ENCODE measurements at regions not wholly inside any gene's neighbourhood (a gene's known extent, or its start where the extent isn't known, plus 50 kb on each side); places are given as distances from the start of the nearest gene placed in this dataset.

DNA sequence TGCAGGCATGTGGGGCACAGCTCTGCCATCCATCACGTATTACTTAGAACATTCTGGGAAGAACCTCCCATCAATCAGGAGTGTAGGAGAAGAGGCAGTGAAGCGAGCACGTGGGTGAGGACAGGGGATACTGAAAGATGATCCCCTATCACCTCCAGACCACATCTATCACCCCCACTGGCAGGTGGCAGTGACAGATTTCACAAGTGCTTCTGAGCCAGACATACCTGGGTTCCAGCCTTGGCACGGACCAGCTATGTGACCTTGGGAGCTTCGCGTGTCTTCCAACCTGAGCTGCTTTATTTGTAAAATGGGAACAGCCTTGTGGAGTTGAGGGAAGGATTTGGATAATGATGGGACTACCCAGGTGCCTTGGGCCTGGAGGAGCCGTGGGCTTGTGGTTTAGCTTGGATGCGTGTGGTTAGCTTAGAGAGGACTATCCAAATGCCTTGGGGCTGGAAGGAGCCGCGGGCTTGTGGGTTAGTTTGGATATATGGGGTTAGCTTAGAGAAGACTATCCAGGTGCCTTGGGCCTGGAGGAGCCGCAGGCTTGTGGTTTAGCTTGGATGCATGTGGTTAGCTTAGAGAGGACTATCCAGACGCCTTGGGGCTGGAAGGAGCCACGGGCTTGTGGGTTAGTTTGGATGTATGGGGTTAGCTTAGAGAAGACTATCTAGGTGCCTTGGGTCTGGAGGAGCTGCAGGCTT, 206.4 kb downstream of the ENGASE start:
- no peak for DNase-seq (ENCODE audit: low read depth in 2 of 2)

DNA sequence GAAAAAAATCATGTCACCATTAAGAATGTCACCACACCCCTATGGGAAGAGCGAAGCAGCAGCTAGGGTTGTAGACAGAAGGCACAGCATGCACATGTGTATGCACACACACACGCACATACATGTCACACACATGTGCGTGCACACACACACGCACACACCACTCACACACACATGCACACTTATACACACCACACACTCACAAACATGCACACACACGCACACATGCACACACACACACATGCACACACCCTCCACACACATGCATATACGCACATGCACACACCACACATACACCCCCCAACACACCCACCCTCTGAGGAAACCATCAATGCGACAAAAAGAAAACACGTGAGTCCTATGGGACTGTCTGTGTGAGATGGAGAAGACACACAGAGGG, 205.4 kb downstream of the ENGASE start:
- DNase-seq (ENCODE audit: low read depth in 2 of 2), result no peak

DNA sequence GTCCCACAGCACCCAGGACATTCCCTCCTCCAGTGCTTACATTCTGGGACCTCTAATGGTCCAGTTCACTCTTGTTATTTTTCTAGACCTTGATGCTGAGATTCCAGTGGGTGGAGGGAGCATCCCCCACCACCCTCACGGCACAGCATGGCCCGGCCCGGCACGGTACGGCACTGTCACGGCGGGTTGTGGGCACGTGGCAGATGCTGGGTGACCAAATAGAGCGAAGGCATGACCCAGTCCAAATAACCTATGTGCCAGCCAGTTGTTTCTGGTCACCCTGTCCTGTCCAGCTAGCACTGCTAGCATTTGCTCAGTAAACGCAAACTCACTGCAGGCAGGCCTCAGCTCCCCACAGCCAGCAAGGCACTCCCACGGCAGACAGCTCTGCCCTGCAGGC, 204.7 kb downstream of the ENGASE start:
- DNase-seq (ENCODE audit: low read depth in 2 of 2), result no peak

DNA sequence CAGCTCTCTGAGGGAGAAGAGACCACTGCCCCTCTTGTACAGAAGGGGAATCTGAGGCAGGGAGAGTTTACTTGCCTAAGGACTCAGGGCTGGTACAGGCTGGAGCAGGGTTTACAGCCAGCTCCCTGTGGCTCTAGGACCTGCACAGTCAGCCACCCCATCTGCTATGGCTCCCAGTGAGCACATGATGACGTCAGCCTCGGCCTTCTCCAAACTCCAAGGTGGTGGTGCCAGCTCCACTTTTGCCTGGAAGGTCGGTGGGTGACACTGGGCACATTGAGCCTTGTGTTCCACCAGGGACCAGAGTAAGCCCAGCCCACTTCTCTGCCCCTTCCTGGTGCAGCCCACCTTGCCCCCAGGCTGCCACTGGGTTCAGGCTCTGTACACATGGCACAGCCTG, 202.2 kb downstream of the ENGASE start:
- DNase-seq (ENCODE audit: low read depth in 2 of 2), result no peak

DNA sequence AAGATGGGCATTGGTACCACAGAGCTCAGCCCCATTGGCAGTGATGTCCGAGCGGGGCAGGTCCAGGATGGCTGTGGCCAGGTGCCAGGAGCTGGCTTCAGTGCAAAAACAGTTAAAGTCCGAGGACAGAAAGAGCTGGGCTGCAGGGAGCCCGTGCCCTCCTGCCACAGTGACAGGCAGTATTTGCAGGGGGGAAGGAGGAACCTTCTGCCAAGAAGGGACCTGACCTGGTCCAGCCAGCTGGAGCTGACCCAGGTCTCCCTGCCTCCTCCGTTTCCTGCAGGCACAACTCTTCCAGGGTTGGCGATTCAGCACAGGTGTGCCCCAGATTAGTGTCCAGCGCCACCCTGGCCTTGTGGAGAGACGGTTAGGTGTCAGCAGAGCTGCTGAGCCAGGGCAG, 199.0 kb downstream of the ENGASE start:
- DNase-seq (ENCODE audit: low read depth in 2 of 2), result no peak

DNA sequence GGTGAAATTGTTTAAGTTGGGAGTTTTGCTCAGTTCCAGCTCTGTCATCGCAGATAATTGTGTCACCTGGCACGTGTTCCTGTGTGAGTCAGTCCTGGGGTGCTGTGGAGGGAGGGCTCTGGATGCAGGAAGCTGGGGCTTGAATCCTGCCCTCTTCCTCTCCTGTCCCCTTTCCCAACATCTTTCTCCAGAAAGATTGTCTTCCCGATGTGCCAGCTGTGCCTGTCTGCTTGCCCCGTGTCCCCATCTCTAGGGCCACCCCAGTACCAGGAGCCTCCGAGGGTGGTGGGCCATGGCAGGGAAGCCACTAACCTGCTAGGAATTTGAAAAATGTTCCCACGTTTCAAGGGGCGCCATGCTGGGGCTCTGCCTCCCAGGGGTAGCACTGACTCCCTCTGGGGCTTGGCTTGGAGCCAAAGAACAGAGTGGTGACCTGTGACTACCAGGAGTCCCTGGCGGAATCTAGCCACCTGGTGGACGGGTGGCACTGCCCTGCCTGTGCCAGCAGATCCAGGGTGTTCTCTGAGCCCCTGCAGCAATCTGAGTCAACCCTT, 198.1 kb downstream of the ENGASE start:
- no peak for DNase-seq (ENCODE audit: low read depth in 2 of 2)

DNA sequence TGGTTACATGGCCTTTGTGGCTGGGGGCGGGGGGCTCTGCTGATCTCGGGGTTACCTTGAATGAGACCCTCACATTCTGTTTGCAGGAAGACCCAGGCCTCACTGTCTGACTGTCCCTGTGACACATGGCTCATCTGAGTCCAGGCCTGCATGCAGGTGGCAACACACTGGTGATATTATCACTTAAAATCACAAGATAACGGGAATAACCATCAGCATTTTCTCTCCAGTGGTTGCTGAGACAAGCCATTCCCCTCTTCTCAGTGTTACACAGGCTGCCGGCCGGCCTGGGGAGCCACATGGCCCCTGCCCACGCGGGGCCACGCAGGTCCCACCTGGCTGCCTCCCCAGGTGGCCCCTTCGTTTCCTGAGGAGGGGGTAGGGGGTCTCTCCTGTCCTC, 197.6 kb downstream of the ENGASE start:
- DNase-seq (ENCODE audit: low read depth in 2 of 2), result no peak

DNA sequence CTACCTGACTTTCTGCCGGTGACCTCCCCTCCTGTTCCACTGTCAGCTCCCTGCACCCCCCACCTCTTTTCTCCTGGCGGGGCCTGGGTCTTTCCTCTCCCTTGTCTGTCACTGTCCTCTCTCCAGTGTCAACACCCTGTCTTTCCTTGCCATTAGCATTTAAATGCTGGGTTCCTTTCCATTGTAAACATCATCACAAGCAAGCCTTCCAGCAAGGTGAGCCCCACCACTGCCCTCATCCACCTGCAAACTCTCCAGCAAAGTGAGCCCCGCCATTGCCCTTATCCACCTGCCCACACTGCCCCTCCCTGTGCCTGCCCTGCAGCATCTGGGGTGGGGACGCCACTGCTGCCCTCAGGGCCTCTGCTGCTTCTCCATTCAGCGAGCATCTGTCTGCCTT, 195.0 kb downstream of the ENGASE start:
- DNase-seq (ENCODE audit: low read depth in 2 of 2), result no peak

DNA sequence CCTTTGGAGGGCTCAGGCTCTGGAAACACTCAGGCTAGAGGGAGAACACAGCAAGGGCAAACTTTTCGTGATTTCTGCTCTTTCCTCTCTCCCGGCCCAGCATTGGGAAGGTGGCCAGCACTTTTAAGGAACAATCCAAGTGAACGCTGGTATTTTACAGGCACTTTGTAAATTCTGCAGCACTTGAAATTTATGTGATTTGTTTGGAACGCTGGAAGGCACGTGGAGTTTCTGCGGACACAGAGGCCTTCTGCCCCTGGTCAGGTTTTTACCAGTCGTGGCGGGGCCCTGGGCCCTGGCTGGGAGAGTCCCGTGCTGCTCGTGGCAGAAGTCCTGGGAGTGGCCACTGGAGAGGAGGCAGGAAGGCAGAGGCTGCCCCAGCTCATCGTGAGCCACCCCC, 188.6 kb downstream of the ENGASE start:
- no peak for DNase-seq (ENCODE audit: low read depth in 2 of 2)

DNA sequence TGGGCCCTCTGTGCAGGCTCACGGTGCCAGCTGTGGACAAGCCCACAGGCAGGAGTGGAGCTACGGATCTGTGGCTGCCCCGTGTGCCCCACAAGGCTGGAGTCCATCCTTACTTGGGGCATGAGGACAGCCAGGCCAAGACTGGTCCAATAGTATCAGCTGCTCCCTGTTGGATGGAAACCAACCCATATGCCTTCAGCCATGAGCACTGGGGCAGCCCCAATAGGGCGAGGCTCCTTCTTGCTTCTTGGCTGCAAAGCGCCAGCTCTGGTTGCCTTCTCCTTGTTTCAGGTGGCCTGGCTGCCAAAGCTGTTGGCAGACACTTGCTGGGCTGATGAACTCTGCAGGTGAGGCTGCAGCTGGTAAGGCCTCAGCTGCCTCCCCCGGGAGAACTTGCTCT, 188.0 kb downstream of the ENGASE start:
- DNase-seq (ENCODE audit: low read depth in 2 of 2), result no peak

DNA sequence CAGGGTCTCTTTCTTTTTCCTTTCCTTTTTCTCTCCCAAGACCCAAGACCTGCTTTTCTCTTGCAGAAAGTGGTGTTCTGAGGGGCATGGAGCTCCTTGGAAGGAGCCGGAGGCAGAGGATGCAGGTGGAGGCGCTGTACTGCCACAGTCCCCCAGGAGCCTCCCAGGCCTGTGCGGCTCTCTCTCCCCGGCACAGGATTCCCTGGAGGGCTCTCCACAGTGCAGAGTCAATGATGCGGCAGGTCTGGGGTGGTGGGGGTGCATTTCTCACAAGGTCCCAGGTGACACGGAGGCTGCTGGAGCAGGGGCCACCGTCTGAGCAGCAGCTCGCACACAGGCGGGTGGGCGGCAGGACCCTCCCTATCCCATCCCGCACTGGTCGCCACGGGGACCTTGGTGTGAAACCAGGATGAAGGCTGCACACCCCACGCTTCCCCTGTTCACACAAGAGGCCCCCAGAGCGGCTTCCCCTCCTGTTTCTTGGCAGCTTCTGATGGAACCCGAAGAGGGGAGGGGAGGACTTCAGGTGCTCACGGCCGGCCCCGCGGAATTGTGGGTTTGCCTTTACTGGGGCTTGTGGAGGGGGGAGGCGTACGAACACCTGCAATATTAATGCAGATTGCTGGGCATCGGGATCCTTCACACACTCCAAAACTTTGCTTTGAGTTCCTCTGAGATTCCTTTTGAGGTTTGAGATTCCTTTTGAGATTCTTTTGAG, 186.9 kb downstream of the ENGASE start:
- DNase-seq (ENCODE audit: low read depth in 2 of 2), result no peak

DNA sequence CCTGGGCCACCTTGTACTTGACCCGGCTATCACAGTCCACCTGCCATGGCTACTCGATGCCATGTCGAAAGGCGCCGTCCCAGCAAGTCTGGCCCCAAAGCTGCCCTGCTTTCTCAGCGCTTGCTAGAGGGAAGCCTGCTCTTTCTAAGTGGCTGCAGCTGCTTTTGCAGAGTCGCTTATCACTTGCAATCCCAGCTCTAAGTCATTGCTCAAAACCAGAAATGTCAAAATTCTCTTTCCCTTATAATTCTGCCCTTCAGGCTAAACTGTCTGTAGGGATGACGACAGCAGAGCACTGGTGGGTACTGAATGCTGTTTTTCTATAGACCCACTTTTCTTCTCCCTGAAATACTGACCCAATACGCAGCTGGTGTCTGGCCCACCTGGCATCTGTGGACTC, 184.2 kb downstream of the ENGASE start:
- no peak for DNase-seq (ENCODE audit: low read depth in 2 of 2)

DNA sequence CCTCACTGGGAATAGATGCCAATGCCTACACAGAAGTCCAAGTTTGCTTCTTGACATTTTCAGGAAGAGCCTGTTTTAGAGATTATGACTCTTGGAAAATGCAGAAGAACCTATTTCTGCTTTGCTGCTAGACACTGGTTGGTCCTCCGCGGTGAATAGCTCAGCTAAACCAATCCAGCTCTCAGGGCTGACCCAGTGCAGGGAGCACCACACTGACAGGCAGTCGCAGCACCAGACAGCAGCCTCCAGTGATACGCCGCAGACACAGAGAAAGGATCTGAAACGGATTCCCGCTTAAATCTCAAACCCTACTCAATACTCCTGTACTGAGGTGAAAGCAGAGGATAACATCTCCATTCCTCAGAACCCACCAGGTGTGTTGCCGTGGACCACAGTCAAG, 183.4 kb downstream of the ENGASE start:
- no peak for DNase-seq (ENCODE audit: low read depth in 2 of 2)

DNA sequence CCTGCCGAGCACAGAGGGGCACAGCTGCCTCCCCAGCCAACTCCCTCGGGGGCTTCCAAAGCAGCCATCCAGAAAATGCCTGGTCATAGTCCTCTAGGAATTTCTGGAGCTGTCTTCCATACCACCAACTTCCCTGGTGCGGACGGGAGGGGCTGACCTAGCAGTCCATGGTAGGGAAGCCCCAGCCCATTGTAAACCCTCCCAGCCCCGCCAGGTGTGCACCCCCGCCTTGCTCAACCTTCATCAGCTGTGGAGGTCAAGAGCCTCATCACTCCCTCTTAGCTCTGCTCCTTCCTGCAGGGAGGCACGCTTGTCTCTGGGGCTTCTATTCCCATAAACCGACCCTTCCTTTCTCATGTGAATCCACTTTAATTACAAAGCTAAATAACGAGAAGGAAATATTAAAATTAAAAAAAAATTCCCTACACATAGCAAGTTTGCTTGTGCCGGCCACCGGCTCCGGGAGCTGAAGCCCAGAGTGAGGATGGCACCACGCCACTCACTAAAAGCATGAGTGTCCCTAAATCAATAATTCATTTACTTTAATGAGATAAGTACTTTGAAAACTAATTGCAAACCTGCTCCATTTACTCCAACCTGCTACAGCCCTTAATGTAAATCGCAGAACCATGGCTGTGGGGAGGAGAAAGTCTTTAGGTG, 181.4 kb downstream of the ENGASE start:
- DNase-seq (ENCODE audit: low read depth in 2 of 2), result no peak

DNA sequence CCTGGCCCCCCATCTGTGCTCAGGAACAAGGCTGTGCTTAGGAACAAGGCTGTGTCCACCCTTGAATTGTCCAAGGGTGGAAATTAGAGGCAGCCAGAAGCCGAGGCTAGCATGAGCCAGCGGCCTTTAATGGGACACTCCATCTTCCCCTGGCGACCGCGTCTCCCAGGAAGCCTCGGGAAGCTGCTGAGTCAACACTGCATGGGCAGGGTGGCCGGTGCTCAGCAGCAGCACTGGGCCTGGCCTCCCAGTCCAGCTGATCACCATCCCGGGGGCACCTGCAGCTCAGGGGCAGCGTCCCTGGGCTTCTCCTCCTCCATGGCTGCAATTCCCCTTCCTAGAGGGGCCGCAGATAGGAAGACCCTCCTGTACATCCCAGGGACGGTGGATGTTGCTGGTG, 180.8 kb downstream of the ENGASE start:
- no peak for DNase-seq (ENCODE audit: low read depth in 2 of 2)

DNA sequence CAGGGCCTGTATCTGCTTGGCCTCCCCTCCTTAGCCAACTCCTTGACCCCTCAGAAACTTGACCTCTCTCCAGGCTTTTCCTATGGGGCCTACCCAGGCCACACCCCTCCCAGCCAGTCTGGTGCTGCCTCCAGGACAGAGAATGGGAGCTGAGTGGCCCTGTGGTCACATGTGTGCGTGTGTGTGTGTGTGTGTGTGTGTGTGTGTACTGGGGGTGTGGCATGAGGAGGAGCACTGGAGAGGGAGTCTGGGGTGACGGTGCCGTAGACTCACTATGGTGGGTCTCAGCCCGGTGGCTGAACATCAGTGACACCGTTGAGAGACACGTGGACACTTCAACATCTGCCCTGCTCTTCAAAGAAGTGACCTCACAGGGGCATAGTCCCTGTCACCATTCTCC, 180.4 kb downstream of the ENGASE start:
- no peak for DNase-seq (ENCODE audit: low read depth in 2 of 2)

DNA sequence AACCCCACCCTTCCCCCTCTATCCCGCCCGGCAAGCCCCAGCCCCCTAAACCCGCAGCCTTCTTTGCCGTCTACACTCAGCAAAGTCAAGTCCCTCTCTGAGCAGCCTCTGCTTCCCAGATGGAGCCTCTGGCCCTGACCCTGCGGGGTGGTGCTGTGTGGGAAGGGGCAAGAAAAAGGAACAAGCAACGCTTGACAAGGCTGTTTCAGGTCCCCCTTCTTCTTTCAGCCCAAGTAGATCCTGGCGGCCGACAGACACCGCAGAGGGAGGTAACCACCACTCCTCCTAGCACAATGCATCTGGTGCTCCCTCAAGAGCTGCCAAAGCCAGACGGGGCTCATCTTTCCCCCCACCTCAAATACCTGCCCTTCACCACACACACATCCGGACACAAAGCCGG, 178.3 kb downstream of the ENGASE start:
- DNase-seq (ENCODE audit: low read depth in 2 of 2), result no peak

DNA sequence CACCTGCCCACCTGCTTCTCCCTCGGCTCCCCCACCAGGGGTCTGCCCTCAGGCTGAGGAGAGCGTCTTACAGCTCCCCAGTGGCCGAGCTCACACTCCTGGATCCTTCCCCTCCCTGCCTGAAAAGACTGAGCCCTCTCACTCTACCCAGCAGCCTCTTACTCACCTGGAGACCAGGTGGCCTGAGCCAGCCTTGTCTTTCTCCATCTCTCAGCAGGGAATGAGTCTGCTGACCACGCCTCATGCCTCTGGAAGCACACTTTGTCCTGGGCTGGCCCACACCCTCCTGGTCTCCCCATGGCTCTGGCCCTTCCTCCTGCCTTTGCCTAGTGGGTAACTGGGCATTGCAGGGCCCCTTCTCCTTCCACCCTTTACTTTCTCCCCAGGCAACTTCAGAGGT, 177.2 kb downstream of the ENGASE start:
- DNase-seq (ENCODE audit: low read depth in 2 of 2), result no peak

DNA sequence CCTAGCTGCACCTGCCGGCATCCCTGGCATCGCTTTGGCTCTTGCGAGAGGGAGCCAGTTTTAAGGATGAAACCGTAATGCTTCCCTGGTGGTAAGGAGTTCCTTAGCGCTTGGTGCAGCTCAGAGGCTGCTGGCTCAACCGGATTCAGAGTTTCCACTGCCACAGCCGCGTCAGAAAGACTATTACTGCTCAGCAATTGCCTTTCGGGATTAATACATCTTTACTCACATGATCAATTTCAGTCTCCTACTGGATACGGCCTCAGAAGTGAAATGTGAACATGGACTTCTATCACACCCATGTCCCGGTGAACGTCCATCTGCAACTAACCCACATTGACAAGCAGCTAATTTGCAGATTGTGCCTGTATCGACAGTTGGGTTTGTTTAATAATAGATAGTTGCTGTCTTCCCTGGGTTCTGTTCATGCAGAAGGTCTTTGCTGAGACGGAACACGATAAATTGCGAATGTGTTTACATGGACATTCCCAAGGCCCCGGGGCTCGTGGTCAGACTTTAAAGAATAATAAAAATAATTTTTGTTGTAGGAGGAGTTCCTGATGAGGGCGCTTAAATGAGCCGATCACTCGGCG, 175.4 kb downstream of the ENGASE start:
- no peak for DNase-seq (ENCODE audit: low read depth in 2 of 2)

DNA sequence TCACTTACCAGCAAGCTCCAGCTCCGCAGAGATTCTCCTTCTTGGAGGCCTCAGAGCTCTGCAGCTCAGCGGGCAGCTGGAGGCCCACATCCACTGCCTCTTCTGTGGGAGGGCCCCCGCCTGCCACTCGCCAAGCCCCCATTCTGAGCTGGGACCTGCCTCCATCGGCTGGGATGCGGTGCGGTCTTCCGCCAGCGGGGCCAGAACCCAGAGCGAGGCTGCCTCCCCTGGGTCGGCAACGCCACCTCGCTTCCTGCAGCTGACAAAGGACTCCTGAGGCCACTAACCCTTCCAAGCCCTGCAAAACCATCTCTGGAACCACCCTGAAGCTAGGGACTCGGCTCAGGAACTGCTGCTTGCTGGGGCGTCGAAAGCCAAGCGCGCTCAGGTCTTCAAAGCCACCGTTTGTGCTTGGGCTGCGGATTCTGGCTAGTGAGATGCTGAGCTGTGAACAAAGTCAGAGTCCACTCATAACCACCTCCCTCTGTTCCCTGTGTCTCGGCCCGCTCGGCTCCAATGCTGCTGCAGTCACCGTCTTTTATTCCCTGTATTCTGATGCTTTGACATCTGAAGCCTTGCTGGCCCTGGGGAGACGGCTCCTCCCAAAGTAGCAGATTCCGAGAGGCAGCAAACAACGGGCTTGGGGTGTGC, 174.3 kb downstream of the ENGASE start:
- DNase-seq (ENCODE audit: low read depth in 2 of 2), result no peak

DNA sequence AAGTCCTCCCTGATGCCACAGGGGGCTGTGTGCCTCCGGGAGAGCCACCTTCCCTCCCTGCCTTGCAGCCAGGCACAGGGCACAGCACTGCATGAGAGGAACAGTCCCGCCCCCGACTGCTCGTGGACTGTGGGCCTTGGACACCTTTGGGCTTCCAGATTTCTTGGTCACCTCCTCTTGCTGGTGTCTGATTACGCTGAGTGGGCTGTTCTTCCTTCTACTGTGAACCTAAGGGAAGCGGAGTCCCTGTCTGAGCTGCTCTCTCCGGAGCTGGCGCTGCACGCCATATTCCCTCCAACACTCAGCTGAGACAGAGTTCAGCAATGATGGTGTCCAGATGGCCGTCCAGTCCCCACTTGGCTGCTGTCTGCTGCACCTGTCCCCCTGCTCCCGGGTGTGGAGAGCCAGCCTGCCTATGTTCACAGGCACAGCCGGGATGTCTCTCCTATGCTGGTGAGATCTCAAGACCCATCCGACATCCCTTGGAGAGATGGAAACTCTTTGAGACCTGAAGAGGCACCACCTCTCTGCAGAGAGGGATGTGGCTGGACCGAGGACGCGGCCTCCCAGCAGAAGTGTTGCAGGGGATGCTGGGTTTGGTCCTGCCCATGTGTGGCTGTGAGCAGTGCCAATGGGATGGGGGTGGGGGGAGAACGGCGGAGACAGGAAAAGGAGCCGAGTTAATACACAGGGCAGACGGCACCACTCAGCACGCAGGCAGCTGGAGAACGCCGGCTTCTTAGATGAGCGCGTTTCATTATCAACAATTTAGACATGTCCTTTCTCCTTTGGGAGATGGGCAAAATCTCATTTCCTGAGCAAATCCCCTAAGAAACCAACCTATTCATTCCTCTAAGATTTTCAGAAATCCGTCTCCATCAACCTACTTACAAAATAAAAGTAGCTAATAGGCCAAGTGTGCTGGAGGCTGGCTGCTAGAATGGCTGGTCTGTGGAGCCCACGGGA, 171.9 kb downstream of the ENGASE start:
- no peak for DNase-seq (ENCODE audit: low read depth in 2 of 2)

All from stimulated activated CD4-positive, alpha-beta T cell treated with anti-CD3 and anti-CD28 coated beads, Interleukin-1b, Interleukin-23, amount 100 ng/mL, for 4 hours (primary cell).